KG1 (cell line): ENCODE measurements at regions not wholly inside any gene's neighbourhood (a gene's known extent, or its start where the extent isn't known, plus 50 kb on each side); places are given as distances from the start of the nearest gene placed in this dataset.

ENCODE experiments used
- DNase-seq: peaks from one replicate; lab custom pipeline; 2025; lab: John Stamatoyannopoulos, UW

- no peak for DNase-seq
Measured at GRCh38 chr7:68640103-68640502, 958.2 kb upstream of the AUTS2 start.

- DNase-seq: no peak
Measured at GRCh38 chr7:68642727-68643126, 955.5 kb upstream of the AUTS2 start.

GRCh38 chr7:68663392-68663791, 934.9 kb upstream of the AUTS2 start:
- DNase-seq: no peak

- DNase-seq: no peak
Measured at GRCh38 chr7:68671046-68671445, 927.2 kb upstream of the AUTS2 start.

GRCh38 chr7:68671671-68672070, 926.6 kb upstream of the AUTS2 start:
- no peak for DNase-seq

- no peak for DNase-seq
Measured at GRCh38 chr7:68674826-68675225, 923.4 kb upstream of the AUTS2 start.

- no peak for DNase-seq
Measured at GRCh38 chr7:68676813-68677535, 921.3 kb upstream of the AUTS2 start.

GRCh38 chr7:68678196-68678595, 920.1 kb upstream of the AUTS2 start:
- no peak for DNase-seq

GRCh38 chr7:68679459-68680234, 918.6 kb upstream of the AUTS2 start:
- no peak for DNase-seq

GRCh38 chr7:68680235-68680872, 917.9 kb upstream of the AUTS2 start:
- no peak for DNase-seq

- DNase-seq: no peak
Measured at GRCh38 chr7:68682910-68683309, 915.4 kb upstream of the AUTS2 start.

- no peak for DNase-seq
Measured at GRCh38 chr7:68684246-68684839, 913.9 kb upstream of the AUTS2 start.

GRCh38 chr7:68684996-68685395, 913.3 kb upstream of the AUTS2 start:
- DNase-seq: no peak

- DNase-seq: no peak
Measured at GRCh38 chr7:68688416-68689086, 909.7 kb upstream of the AUTS2 start.

GRCh38 chr7:68689087-68689433, 909.2 kb upstream of the AUTS2 start:
- no peak for DNase-seq

GRCh38 chr7:68691261-68692216, 906.7 kb upstream of the AUTS2 start:
- no peak for DNase-seq

- DNase-seq: no peak
Measured at GRCh38 chr7:68692511-68692910, 905.8 kb upstream of the AUTS2 start.

- no peak for DNase-seq
Measured at GRCh38 chr7:68694656-68695055, 903.6 kb upstream of the AUTS2 start.

GRCh38 chr7:68697796-68698280, 900.4 kb upstream of the AUTS2 start:
- no peak for DNase-seq

GRCh38 chr7:68699090-68699711, 899.1 kb upstream of the AUTS2 start:
- DNase-seq: no peak
